Hematopoietic multipotent progenitor cell treated with erythropoietin and hydrocortisone succinate and interleukin-3 and kit ligand, for 17 days (in vitro differentiated cells): ENCODE measurements at regions not wholly inside any gene's neighbourhood (a gene's known extent, or its start where the extent isn't known, plus 50 kb on each side); places are given as distances from the start of the nearest gene placed in this dataset.
"Not testable (repeated sequence)": the region's sequence is repeated elsewhere in the genome, so short reads cannot be mapped to it uniquely, and the experiment has no call there.

Source experiments
- DNase-seq: peaks from one replicate; pipeline ENCODE4 v3.0.0-alpha.2; 2015; ENCODE audit warnings: low spot score

DNA sequence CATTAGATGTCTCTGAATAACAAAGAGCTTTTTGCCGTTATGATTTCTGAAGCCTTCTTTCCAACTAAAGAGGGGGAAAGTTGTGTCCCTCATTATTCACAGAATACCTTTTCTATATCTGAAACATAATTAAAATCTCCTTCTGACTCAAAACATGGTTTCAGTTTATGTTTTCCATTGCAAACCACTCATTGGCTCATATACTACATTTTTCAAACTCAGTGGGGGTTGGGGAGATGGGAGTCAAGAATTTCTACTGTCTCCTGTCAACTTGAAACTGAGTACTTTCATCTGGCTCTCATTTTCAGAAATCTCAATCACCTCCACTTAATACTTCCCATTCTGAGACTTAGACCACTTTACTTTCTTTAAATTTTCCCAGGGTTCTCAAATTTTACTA, 1839.5 kb upstream of the PCDH10 start:
- no peak for DNase-seq

DNA sequence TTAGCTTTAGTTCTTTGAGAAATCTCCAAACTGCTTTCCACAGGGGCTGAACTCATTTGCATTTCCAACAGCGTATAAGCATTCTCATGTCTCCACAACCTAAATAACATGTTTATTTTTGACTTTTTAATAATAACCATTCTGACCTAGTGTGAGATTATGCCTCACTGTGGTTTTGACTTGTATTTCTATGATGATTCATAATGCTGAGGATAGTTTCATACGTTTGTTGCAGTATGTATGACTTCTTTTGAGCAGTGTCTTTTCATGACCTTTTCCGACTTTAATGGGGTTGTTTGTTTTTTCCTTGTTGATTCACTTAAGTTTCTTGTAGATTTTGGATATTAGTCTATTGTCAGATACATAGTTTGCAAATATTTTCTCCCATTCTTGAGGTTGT, 1833.0 kb upstream of the PCDH10 start:
- DNase-seq: no peak

DNA sequence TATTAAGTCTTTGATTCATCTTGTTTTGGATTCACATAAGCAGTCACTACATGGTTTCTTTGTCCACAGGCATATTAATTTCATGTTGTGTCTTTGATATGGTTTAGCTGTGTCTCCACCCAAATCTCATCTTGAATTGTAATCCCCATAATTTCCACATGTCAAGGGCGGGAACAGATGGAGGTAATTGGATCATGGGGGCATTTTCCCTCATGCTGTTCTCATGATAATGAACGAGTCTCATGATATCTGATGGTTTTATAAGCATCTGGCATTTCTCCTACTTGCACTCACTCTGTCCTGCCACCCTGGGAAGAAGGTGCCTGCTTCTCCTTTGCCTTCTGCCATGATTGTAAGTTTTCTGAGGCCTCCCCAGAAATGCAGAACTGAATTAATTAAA, 1811.2 kb upstream of the PCDH10 start:
- DNase-seq: no peak

DNA sequence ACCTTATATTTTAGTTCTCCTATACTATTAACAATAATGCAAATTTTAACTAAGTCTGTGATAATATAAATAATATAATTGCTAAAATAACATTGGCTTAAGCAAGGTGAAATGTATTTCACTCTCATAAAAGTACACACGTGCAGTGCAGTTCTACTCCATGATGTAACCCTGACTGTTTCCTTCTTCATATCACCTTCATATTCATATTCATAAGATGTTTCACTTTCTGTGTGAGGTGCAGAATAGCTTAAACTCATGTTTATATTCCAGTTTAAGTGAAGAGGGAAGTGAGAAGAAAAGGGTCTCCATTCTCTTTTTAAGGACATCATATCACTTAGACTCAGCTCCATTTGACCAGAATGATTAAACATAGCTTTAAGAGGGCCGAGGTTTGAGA, 1810.0 kb upstream of the PCDH10 start:
- no peak for DNase-seq

DNA sequence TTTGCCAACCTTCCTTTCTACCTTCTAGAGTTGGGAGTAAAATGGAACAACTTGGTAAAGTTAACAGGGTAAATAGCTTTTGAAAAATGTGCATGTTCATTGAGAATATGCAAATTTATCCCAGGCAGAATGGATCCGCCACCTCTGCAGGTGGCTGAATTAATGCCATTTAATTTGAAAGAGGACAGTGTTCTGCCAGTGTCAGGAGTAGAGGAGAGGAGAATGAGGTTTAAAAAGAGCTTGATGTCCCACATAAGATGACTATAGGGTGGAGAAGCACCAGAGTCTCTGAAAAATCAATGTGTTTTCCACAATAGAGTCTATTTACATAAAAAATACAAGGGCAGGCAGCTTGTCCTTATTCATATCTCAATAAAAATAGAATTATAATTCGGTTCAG, 1804.3 kb upstream of the PCDH10 start:
- DNase-seq: no peak

DNA sequence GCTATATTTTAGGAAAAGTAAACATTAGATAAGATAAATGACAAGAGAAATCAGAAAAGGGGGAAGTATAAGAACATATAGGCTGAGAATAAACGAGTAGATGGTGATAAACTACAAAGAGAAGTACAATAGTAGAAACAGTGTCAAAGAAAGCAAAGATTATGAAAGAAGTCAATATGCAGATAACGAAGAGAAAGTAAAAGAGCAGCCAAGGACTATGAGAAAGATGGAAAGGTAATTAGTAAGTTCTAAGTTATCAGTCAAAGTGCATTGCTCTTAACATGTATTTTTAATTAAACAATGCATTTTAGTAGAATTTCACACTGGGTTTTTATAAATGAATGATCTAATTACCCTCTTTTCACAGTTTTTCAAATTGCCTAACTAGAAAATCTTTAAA, 1801.3 kb upstream of the PCDH10 start:
- DNase-seq: no peak

DNA sequence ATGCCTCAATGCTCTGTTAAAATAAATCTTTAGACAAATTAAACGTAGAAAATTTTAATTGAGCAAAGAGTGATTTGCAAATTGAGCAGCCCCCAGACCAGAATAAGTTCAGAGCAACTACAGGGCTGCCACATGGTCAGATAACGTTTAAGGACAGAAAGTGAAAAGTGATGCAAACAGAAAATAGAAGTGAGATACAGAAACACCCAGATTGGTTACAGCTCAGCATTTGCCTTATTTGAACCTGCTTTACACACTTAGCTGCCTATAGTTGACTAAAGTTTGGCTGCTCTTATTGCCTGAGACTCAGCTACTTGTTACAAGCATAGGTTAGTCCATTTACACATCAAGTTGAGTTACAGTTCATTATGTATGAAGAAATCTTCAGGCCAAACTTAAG, 1800.8 kb upstream of the PCDH10 start:
- DNase-seq: no peak

DNA sequence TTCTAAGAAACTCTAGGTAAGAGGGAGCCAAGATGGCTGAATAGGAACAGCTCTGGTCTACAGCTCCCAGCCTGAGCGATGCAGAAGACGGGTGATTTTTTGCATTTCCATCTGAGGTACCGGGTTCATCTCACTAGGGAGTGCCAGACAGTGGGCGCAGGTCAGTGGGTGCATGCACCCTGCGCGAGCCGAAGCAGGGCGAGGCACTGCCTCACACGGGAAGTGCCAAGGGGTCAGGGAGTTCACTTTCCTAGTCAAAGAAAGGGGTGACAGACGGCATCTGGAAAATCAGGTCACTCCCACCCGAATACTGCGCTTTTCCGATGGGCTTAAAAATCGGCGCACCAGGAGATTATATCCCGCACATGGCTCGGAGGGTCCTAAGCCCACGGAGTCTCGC, 1796.7 kb upstream of the PCDH10 start:
- not testable (repeated sequence) for DNase-seq

DNA sequence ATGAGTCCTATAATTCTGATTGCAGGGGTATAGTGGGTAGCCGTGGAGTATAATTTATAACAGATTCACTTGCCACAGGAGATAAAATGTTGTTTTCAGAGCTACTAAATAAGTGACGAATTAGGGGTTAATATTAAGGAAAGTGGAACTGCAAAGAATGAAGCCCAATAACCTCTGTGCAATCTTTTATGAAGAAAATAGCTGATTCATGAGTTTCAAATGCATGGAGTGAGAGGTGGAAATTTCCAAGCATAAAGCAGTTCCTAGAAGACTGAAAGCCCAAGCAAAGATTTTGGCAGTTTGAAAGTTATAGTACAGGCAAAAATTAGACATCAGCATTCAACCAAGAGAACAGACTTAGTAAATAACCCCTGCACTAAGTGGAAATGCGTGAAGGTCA, 1782.4 kb upstream of the PCDH10 start:
- DNase-seq: no peak

DNA sequence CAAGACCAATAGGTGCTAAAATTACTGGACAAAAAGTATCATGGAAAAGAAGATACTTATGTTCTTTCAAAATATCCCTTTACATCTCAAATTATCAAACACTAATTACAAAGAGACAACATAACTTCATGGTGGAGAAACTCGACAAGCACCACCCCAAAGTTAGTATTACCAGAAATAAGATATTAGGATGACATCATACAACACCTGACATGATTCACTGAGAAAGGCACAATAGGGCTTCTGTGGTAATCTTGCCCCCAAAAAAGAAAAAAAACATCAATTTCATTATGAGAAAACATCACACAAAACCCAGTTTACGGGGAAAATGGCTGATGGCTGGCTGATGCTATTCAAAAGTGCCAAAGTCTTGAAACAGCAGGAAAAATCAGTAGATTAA, 1781.7 kb upstream of the PCDH10 start:
- DNase-seq: no peak

DNA sequence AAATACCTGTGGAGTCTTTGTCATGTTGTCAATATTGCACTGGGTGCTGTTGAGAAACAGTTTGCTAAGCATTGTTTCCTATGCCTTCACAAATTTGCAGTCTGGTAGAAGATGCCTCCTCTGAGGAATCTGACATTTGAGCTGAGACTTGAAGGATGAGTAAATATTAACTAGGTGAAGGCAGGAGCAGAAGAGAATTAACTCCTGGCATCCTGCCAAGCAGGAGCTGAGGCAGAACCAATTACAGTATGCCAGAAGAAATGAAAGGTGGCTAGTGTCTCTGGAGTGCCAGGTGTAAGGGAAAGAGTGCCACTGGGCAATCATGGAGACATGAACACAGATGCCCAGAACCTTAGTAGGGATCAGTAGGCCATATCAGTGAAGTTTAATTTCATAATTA, 1778.2 kb upstream of the PCDH10 start:
- no peak for DNase-seq

DNA sequence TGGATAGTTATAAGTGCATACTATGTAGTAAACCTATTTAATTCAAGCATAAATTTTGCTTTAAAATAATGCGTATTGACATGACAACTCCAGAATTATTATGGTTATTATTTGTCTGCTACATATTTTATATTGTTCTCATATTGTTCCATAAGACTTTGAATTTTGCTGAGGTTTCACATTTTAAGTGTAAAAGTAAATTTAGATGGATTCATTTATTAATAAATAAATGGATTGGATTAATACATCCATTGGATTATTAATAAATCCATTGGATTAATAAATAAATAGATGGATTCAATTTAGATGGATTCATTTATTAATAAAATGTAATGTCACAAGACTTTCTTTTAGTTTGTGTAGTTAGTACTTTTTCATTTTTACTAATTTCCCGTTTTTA, 1768.0 kb upstream of the PCDH10 start:
- no peak for DNase-seq

DNA sequence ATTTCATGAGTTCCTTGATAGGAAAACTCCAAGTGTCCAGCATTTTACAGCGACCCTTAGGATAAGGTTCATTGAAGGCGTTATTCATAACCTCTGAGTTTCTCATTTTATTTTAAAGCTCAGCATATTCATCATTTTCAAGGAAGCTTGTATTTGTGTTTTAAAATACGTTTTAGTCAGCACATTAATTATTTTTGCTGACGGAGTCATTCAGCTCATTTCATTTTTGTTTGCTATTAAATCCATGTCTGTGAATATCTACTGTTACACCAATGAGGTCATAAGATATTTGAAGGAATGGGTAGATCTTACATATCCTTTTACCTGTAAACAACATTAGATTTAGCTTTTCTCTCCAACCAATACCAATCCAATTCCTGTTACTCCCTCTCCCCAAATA, 1766.3 kb upstream of the PCDH10 start:
- DNase-seq: no peak

DNA sequence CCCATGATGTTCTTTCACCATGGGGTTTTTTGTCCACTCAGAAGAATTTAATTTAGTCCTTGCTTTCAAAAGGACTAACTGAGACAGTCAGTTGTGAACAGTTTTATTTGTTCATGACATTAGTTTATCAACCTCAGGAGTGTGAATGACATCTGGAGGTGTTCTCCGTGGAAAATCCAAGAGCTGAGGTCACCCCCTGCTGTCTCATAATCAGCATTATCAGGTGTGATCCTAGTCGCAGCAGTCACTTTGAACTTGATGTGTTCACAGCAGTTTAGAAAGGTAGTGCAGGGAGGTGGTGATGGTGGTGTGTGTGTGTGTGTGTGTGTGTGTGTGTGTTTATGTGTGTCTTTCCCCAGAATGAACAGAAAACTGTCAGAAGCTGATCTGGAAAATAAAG, 1760.8 kb upstream of the PCDH10 start:
- DNase-seq: no peak

DNA sequence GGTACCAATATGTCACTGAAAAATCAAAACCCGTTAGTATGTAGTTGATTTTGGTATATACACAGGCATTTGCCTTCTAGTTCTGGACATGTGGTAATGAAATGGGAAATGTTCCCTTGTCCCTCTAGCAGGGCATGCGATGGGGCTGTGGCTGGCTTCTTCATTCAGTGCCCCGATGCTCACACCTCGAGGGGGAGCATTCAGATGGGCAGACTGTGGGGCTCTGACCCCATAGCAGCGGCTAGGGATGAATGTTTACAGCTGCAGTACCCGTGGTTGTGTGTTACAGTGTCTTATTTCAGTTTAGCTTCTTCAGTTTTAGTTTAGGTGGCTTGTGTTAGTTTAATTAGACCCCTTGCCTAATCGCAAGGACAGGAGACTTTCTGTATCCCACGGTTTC, 1741.0 kb upstream of the PCDH10 start:
- DNase-seq: no peak

DNA sequence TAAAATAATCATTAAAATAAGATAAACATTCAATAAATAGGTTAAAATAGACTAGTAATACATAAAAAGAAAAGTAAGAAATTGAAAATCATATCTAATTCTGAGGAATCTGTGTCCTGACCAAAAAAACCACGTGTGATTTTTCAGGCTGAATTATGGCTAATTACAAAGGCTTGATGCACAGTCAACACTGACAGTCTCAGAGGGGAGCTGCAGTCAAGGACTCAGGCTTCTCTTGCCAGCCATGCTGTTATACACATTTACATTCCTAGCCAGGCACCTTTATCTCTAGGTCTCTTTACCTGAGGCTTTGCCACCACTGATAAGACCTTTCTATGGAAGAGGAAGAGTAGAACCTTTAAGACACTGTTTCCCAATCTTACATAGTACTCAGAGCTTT, 1737.7 kb upstream of the PCDH10 start:
- no peak for DNase-seq

DNA sequence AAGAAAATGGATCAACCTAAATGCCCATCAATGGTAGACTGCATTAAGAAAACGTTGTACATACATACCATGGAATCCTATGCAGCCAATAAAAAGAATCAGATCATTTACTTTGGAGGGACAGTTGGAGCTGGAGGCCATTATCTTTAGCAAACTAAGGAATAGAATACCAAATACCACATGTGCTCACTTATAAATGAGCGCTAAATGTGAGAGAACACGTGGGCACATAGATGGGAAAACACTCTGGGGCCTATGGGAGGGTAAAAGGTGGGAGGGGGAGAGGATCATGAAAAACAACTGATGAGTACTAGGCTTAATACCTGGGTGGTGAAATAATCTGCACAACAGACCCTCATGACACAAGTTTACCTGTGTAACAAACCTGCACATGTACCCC, 1729.9 kb upstream of the PCDH10 start:
- no peak for DNase-seq

DNA sequence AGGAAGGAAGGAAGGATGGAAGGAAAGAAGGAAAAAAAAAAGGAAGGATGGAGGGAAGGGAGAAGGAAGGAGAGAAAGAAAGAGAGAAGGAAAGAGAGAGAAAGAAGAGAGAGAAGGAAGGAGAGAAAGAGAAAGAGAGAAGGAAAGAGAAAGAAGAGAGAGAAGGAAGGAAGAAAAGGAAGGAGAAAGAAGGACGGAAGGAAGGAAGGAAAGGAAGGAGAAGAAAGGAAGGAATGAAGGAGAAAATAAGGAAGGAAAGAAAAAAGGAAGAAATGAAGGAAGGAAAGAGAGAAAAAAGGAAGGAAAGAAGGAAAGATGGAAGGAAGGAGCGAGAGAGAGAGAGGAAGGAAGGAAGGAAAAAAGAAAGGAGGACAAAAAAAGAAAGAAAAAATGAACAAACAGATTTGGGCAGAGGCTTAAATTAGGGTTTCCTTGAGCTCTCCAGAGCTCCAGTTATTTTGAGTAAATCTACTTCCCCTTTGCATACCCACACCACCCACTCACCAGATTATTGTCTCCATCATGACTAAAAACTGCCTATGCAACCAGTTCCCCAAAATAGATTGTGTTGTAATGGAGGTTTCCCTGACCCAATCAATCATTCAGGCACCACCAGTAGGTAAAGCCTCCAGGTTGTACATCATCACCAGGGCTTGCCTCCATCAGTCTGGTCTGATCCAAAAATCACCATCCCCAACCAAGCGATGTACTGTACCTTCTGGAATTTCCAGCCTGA, 1722.9 kb upstream of the PCDH10 start:
- DNase-seq: no peak

DNA sequence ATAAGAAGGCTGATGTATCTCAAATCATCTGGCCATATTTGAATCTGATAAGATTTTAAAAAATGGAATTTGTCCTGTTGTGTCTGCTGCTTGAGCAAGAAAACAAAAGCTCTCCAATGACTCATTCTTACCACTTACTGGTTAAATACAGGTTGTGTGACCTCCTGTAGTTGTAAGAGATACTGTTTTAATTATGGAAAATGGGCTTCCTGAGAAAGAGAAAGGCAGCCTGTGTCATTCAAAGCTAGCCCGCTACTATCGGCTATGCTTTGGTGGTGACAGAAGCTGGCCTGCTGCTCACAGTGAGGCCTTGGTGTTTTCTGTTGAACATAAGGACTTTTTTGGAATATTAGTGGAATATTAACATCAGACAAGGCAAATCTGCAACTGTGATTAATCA, 1722.1 kb upstream of the PCDH10 start:
- no peak for DNase-seq

DNA sequence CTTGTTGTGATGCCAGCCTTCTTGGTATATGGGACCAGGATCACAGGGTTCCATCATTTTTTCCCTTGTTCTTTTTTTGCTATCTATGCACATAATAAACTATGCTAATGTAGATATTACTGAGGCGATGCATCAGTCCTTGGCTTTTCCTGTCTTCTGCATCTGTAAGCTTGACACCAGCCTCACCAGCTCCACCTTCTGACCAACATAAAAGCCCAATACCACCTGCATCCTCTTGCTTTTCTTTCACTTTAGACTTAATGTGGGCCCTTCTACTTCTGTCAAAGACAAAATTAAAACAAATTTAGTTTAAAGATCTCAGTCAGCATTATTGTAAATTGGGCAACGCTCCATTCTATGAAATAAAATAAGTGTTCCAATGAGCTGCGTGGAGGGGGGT, 1718.8 kb upstream of the PCDH10 start:
- DNase-seq: no peak

DNA sequence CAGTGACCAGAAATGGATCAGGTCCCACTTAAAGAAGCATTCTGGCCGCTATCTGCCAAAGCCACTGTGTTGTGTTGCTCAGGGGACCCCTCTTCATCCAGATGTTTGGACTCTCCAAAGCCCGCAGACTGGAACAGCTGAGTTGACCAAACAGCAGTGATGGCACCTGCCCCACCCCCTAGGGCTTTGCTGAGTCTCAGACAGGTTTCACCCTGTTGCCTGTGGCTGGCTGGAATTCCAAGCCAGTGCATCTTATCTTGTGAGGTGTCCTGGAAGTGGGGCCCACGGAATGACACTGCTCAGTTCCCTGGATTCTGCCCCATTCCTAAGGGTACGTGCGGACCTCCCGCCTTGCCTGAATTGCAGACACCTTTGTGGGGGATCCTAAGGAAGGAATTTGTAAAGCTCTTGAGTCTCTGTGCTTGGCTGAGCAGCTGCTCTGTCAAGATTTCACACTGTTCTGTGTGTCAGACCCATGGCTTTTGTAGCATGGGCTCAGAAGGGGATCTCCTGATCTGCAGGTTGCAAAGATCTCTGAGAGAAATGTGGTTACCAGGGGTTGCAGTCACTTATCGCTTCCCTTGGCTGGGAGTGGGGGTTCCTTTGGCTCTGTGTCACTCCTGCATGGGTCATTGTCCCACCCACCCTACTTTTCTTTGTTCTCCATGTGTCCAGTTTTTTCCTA, 1707.9 kb upstream of the PCDH10 start:
- no peak for DNase-seq

DNA sequence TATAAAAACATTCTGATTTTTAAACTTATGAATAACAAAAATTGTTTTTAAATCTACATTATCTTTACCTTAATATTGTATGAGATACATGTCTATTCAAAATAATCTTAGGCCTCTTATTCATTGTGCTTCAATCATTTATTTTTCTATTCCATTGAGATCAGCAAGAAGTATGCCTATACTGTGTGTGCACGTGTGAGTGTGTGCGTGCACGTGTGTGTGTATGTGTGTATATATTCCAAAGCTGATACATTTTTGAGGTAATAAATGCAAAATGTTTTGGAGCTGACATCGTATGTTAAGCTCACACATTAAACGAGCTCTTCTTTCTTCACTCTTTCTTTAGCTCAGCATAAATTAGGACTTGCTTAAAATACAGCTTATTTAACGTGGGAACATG, 1701.2 kb upstream of the PCDH10 start:
- no peak for DNase-seq

DNA sequence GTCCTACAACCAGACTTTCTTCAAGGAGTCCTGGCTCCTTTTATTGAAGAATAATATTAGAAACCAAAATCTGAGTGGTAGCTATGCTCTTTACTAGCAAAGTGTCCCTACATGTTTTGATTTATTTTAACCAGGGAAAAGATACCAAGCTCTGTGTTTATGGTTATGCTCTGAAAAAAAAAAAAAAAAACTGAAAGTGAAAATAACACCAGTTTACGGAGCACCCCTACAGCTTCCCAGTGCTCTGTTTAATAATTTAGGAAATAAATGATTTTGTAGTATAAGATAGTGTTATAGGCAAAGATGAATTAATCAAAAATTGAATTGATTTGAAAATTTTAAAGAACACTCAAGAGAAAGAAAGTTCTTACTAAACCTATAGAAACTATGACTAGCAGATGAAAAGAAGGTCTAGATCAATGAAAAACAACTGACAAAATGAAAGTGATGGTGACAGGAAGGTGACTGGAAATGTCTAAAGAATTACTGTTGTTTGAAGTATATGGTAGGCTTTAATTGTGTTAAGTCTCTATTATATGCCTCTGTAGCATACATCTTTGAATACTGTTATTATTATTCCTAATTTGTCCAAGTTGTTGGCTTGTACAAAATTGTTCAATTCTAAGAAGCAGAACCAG, 1698.4 kb upstream of the PCDH10 start:
- no peak for DNase-seq
